ENCODE measurements at regions not wholly inside any gene's neighbourhood (a gene's known extent, or its start where the extent isn't known, plus 50 kb on each side); places are given as distances from the start of the nearest gene placed in this dataset.

DNA sequence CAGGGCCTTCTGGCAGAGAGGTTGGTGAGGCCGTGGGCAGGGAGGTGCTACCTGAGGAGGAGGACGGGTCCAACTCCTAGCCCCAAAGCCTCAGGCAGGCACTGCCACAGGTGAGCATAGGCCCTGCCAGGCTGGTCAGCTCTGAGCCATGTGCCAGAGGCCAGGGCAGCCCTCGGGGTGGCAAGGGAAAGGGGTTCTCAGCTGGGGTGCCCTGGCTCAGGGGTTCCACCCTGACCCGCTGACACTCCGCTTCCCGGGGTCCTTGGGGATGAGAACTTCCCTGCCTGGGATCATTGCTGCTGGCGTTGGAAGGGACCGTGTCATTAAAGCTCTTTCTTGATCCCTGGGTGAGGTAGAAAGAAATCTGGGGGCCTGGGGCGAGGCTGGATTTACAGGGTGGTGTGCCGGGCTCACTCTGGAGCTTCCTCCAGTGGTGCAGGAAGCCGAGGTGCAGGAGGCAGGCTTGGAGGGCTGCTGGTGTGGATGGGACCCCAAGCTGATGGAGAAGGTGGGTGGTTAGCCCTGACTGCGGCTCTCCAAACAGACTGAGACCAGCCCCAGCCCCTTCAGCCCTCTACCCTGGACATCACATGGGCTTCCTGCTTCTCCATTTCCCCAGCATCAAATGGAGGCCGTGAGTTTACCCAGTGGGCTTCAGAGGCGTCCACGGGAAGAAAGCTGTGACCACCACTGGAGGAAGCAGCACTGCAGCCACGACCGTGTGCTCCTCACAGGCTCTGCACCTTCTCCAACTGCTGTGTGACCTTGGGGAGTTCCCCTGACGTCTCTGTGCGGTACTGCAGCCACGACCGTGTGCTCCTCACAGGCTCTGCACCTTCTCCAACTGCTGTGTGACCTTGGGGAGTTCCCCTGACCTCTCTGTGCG, 295.2 kb downstream of the NDUFA10 start:
- TF ChIP-seq, protein P1, sequence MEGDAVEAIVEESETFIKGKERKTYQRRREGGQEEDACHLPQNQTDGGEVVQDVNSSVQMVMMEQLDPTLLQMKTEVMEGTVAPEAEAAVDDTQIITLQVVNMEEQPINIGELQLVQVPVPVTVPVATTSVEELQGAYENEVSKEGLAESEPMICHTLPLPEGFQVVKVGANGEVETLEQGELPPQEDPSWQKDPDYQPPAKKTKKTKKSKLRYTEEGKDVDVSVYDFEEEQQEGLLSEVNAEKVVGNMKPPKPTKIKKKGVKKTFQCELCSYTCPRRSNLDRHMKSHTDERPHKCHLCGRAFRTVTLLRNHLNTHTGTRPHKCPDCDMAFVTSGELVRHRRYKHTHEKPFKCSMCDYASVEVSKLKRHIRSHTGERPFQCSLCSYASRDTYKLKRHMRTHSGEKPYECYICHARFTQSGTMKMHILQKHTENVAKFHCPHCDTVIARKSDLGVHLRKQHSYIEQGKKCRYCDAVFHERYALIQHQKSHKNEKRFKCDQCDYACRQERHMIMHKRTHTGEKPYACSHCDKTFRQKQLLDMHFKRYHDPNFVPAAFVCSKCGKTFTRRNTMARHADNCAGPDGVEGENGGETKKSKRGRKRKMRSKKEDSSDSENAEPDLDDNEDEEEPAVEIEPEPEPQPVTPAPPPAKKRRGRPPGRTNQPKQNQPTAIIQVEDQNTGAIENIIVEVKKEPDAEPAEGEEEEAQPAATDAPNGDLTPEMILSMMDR (IDR thresholded peaks at IDR 0.05), result no peak
- no peak for TF ChIP-seq EZH2 (IDR thresholded peaks at IDR 0.05)

Measured in neural progenitor cell (in vitro differentiated cells).